H1 (cell line): ENCODE measurements at regions not wholly inside any gene's neighbourhood (a gene's known extent, or its start where the extent isn't known, plus 50 kb on each side); places are given as distances from the start of the nearest gene placed in this dataset.

Experiments
- CTCF ChIA-PET: fragments of 300-600 bp; sonication (Branson Sonifier 250); formaldehyde crosslinking; loops from one replicate; lab custom pipeline; 2021; ENCODE audit not compliant: partially characterized antibody; lab: Charles Lee
- POLR2A ChIA-PET: fragments of 300-600 bp; sonication (Branson Sonifier 250); formaldehyde crosslinking; loops from one replicate; lab custom pipeline; 2021; ENCODE audit warnings: inconsistent platforms; ENCODE audit not compliant: partially characterized antibody; lab: Charles Lee
- DNase-seq, 2 experiments: peaks; one replicate each; pipeline versions ENCODE4 v3.0.0 to v3.0.0-alpha.2; 2010 to 2022; ENCODE audit warnings: low spot score in 2 of 2, low read depth in 1 of 2, mixed read lengths in 1 of 2
- FAIRE-seq: peaks from 2 replicates; lab custom pipeline; 2011; peaks lifted over from hg19 to GRCh38; lab: Jason Lieb, UNC
- H2AFZ ChIP-seq: 2 replicates; pipeline ENCODE4 v1.8.1; 2012; ENCODE audit warnings: low read length, inconsistent platforms
- H2AK5ac ChIP-seq: 2 replicates; pipeline ENCODE4 v1.6.1; 2013; ENCODE audit warnings: low read depth, low read length
- H2BK120ac ChIP-seq: replicated peaks from 2 replicates; pipeline ENCODE3; 2013; ENCODE audit warnings: low read depth, low read length, inconsistent platforms
- H2BK12ac ChIP-seq: 2 replicates; pipeline ENCODE4 v1.6.1; 2013; ENCODE audit warnings: low read depth, low read length
- H2BK15ac ChIP-seq: 2 replicates; pipeline ENCODE4 v1.6.1; 2013; ENCODE audit warnings: low read length
- H2BK20ac ChIP-seq: 2 replicates; pipeline ENCODE4 v1.6.1; 2013; ENCODE audit warnings: low read length
- H2BK5ac ChIP-seq: 2 replicates; pipeline ENCODE4 v1.6.1; 2013; ENCODE audit warnings: low read depth, low read length
- H3K14ac ChIP-seq: 2 replicates; pipeline ENCODE4 v1.6.1; 2013; ENCODE audit warnings: inconsistent platforms; ENCODE audit not compliant: insufficient read length
- H3K18ac ChIP-seq: 2 replicates; pipeline ENCODE4 v1.6.1; 2013; ENCODE audit warnings: low read length; ENCODE audit errors: extremely low read depth
- H3K23ac ChIP-seq: 2 replicates; pipeline ENCODE4 v1.6.1; 2013; ENCODE audit warnings: inconsistent platforms; ENCODE audit not compliant: insufficient read length
- H3K23me2 ChIP-seq: 2 replicates; pipeline ENCODE4 v1.6.1; 2013; ENCODE audit warnings: low read depth, low read length
- H3K27ac ChIP-seq: 2 replicates; pipeline ENCODE4 v1.6.1; 2011; ENCODE audit warnings: low read depth, low read length, inconsistent platforms
- H3K27me3 ChIP-seq, 4 experiments: replicated peaks in 1 of 4; 1 replicate in 1 of 4; 2 replicates in 3 of 4; pipeline versions ENCODE4 v1.6.1 to v1.8.1; 2011 to 2013; ENCODE audit warnings: low read length in 3 of 4, mild to moderate bottlenecking in 3 of 4, inconsistent platforms in 2 of 4, mixed read lengths in 2 of 4, moderate library complexity in 1 of 4; ENCODE audit not compliant: control insufficient read depth in 3 of 4, insufficient read depth in 3 of 4; ENCODE audit errors: extremely low read depth in 1 of 4
- H3K36me3 ChIP-seq, 4 experiments: 2 replicates each; pipeline versions ENCODE4 v1.6.1 to v1.8.1; 2011 to 2013; ENCODE audit warnings: mild to moderate bottlenecking in 4 of 4, low read length in 3 of 4, moderate library complexity in 2 of 4, control low read depth in 1 of 4, inconsistent platforms in 1 of 4; ENCODE audit not compliant: insufficient read depth in 4 of 4, control insufficient read depth in 2 of 4
- H3K4ac ChIP-seq: replicated peaks from 2 replicates; pipeline ENCODE3; 2013; ENCODE audit warnings: low read length, low read depth, mixed read lengths, inconsistent platforms; ENCODE audit not compliant: insufficient read length
- H3K4me1 ChIP-seq, 4 experiments: replicated peaks in 1 of 4; 1 replicate in 1 of 4; 2 replicates in 3 of 4; pipeline versions ENCODE4 v1.6.1 to v1.8.1; 2011 to 2013; ENCODE audit warnings: low read length in 3 of 4, inconsistent platforms in 2 of 4, mixed read lengths in 1 of 4; ENCODE audit not compliant: insufficient read depth in 4 of 4, control insufficient read depth in 3 of 4
- H3K4me2 ChIP-seq, 2 experiments: 2 replicates each; pipeline versions ENCODE4 v1.6.1 to v1.8.1; 2011 to 2013; ENCODE audit warnings: low read depth in 2 of 2, low read length in 2 of 2, control low read depth in 1 of 2, inconsistent platforms in 1 of 2, mild to moderate bottlenecking in 1 of 2; ENCODE audit not compliant: insufficient read depth in 1 of 2
- H3K4me3 ChIP-seq, 4 experiments: fragments of 200-600, 300-600 bp in 1 of 4; sonication (generic), shearing (Covaris generic), sonication (Bioruptor Twin) in 1 of 4; 2 replicates each; pipeline versions ENCODE4 v1.5.1 to v1.8.1; 2011 to 2016; ENCODE audit warnings: low read length in 4 of 4, low read depth in 3 of 4, control low read depth in 2 of 4, inconsistent platforms in 2 of 4, mild to moderate bottlenecking in 2 of 4, mixed read lengths in 1 of 4, moderate library complexity in 1 of 4; ENCODE audit not compliant: insufficient read depth in 2 of 4; ENCODE audit errors: extremely low read depth in 1 of 4
- H3K56ac ChIP-seq: replicated peaks from 2 replicates; pipeline ENCODE3; 2013; ENCODE audit warnings: low read depth, mild to moderate bottlenecking, mixed read lengths, low read length, inconsistent platforms; ENCODE audit not compliant: insufficient read length
- H3K79me1 ChIP-seq: 2 replicates; pipeline ENCODE4 v1.6.1; 2013; ENCODE audit warnings: low read depth, low read length, control low read depth
- H3K79me2 ChIP-seq, 2 experiments: 2 replicates each; pipeline versions ENCODE4 v1.6.1 to v1.8.1; 2012 to 2013; ENCODE audit warnings: low read length in 2 of 2, mild to moderate bottlenecking in 2 of 2, inconsistent platforms in 1 of 2; ENCODE audit not compliant: insufficient read depth in 2 of 2, control insufficient read depth in 1 of 2
- H3K9ac ChIP-seq, 4 experiments: replicated peaks in 1 of 4; 1 replicate in 1 of 4; 2 replicates in 3 of 4; pipeline versions ENCODE4 v1.6.1 to v1.8.1; 2011 to 2013; ENCODE audit warnings: low read depth in 3 of 4, low read length in 3 of 4, control low read depth in 2 of 4, mild to moderate bottlenecking in 2 of 4, moderate library complexity in 2 of 4, inconsistent platforms in 1 of 4; ENCODE audit errors: extremely low read depth in 1 of 4
- H3K9me3 ChIP-seq, 2 experiments: 2 replicates each; pipeline versions ENCODE4 v1.6.1 to v1.8.1; 2012 to 2013; ENCODE audit warnings: mild to moderate bottlenecking in 2 of 2, moderate library complexity in 2 of 2, control low read depth in 1 of 2, inconsistent platforms in 1 of 2, low read depth in 1 of 2, low read length in 1 of 2, mixed read lengths in 1 of 2; ENCODE audit not compliant: insufficient read depth in 2 of 2
- H4K20me1 ChIP-seq, 2 experiments: replicated peaks in 1 of 2; 2 replicates each; pipeline versions ENCODE3 to v1.8.1; 2011 to 2013; ENCODE audit warnings: inconsistent platforms in 2 of 2, low read length in 2 of 2, mild to moderate bottlenecking in 1 of 2; ENCODE audit not compliant: insufficient read depth in 2 of 2, control insufficient read depth in 1 of 2
- H4K5ac ChIP-seq: 2 replicates; pipeline ENCODE4 v1.6.1; 2013; ENCODE audit warnings: low read length, low read depth, mixed read lengths, inconsistent platforms; ENCODE audit not compliant: insufficient read length
- H4K8ac ChIP-seq: 2 replicates; pipeline ENCODE4 v1.8.0; 2013; ENCODE audit warnings: mild to moderate bottlenecking, moderate library complexity, low read length, inconsistent platforms; ENCODE audit not compliant: insufficient read depth; ENCODE audit errors: extremely low read depth
- H4K91ac ChIP-seq: replicated peaks from 2 replicates; pipeline ENCODE3; 2013; ENCODE audit warnings: low read length, mixed read lengths, inconsistent platforms; ENCODE audit not compliant: insufficient read length
- EGR1 ChIP-seq: IDR thresholded peaks from 2 replicates; pipeline ENCODE4 v1.6.1; 2011; ENCODE audit warnings: low read depth, low read length, borderline replicate concordance
- EP300 ChIP-seq, 2 experiments: IDR thresholded peaks; 1 replicate in 1 of 2; 2 replicates in 1 of 2; pipeline ENCODE4 v1.6.1; 2011 to 2012; ENCODE audit warnings: low read depth in 2 of 2, low read length in 2 of 2, mild to moderate bottlenecking in 2 of 2, borderline replicate concordance in 1 of 2, inconsistent platforms in 1 of 2, moderate library complexity in 1 of 2
- GTF2F1 ChIP-seq: IDR thresholded peaks from 2 replicates; pipeline ENCODE4 v1.6.1; 2012; ENCODE audit warnings: low read depth, low read length, improper control_type of control experiment, borderline replicate concordance
- HDAC6 ChIP-seq: IDR thresholded peaks from one replicate; pipeline ENCODE4 v1.7.1; 2012; ENCODE audit warnings: low read depth, mild to moderate bottlenecking, inconsistent platforms, low read length, moderate library complexity
- NRF1 ChIP-seq: IDR thresholded peaks from 2 replicates; pipeline ENCODE4 v1.6.1; 2011; ENCODE audit warnings: mild to moderate bottlenecking, low read depth, low read length, improper control_type of control experiment
- SIN3A ChIP-seq, 2 experiments: IDR thresholded peaks in 1 of 2; conservative IDR thresholded peaks in 1 of 2; 2 replicates each; pipeline ENCODE4 v1.6.1; 2011 to 2012; ENCODE audit warnings: low read length in 2 of 2, improper control_type of control experiment in 1 of 2, low read depth in 1 of 2, mild to moderate bottlenecking in 1 of 2
- SP2 ChIP-seq: IDR thresholded peaks from 2 replicates; pipeline ENCODE4 v1.6.1; 2012; ENCODE audit warnings: mild to moderate bottlenecking, low read length, inconsistent platforms
- SRF ChIP-seq: IDR thresholded peaks from 2 replicates; pipeline ENCODE4 v1.6.1; 2011; ENCODE audit warnings: mild to moderate bottlenecking, low read depth, low read length, moderate library complexity
- TEAD4 ChIP-seq: IDR thresholded peaks from 2 replicates; pipeline ENCODE4 v1.6.1; 2012; ENCODE audit warnings: low read depth, low read length, inconsistent platforms, mixed read lengths
- WGBS, 2 experiments: shearing (Covaris generic) in 1 of 2; methylation state at CpG; one replicate each; pipeline versions ENCODE4 v1.1.6 to v1.1.7; 2013 to 2015; ENCODE audit warnings: low lambda C conversion rate in 2 of 2, mixed read lengths in 2 of 2, inconsistent platforms in 1 of 2, low coverage in 1 of 2, missing lambda C conversion rate in 1 of 2; ENCODE audit not compliant: insufficient replicate concordance in 2 of 2, insufficient coverage in 1 of 2, insufficient read length in 1 of 2; ENCODE audit errors: extremely low coverage in 1 of 2, missing lambda C conversion rate in 1 of 2; 5-methylcytosine and 5-hydroxymethylcytosine counted together

- Histone ChIP-seq H3K27ac (no peak overlapping the region), H3K23ac (no peak overlapping the region), H3K56ac (no peak overlapping the region), H3K36me3 (no peaks in the 10 kb centered on the region), H4K8ac (no peak overlapping the region), H3K4ac (no peak overlapping the region), H4K20me1 (no peaks in the 10 kb centered on the region), H3K4me3 (no peak overlapping the region), H3K14ac (no peak overlapping the region), H2BK12ac (no peak overlapping the region), H2AFZ (no peak overlapping the region), H3K79me1 (no peaks in the 10 kb centered on the region), H3K9me3 (no peaks in the 10 kb centered on the region), H2AK5ac (no peak overlapping the region), H2BK120ac (no peak overlapping the region), H3K18ac (no peak overlapping the region), H2BK5ac (no peak overlapping the region), H3K79me2 (no peaks in the 10 kb centered on the region), H2BK15ac (no peak overlapping the region), H2BK20ac (no peak overlapping the region), H4K5ac (no peak overlapping the region), H3K9ac (no peak overlapping the region), H3K23me2 (no peaks in the 10 kb centered on the region; the same call in 1 of the 2 replicates), H3K4me1 (no peaks in the 10 kb centered on the region)
- 91% methylated on average over 1 of the region's 1 CpG; no CpG with 5 or more reads in 1 of the 2 experiments for WGBS, 2 experiments
- ChIA-PET CTCF (no interaction called here), POLR2A (no interaction called here)
- FAIRE-seq (no peak), DNase-seq (no peak)
- TF ChIP-seq EP300 (IDR thresholded peaks at IDR 0.05; ENCODE audit: borderline replicate concordance in 1 of 2, low read depth in 2 of 2, low read length in 2 of 2) (no peak), EGR1 (no peak), NRF1 (no peak), HDAC6 (no peak), GTF2F1 (no peak), TEAD4 (no peak), SRF (no peak), SIN3A (conservative IDR thresholded peaks at IDR 0.05 in 1 of 2, IDR thresholded peaks at IDR 0.05 in 1 of 2; ENCODE audit: low read depth in 1 of 2, low read length in 2 of 2) (no peak), SP2 (no peak)
- TF ChIP-seq, all 59 proteins: peak for 0
- Histone ChIP-seq H4K91ac (no peak overlapping the region), H3K27me3 (no peaks in the 10 kb centered on the region), H3K4me2 (no peak overlapping the region)
Observed at GRCh38 chr4:179618966-179619365, 2176.7 kb upstream of the AGA start.
